HK-2 (cell line): ENCODE measurements at regions not wholly inside any gene's neighbourhood (a gene's known extent, or its start where the extent isn't known, plus 50 kb on each side); places are given as distances from the start of the nearest gene placed in this dataset.
"Not testable (repeated sequence)": the region's sequence is repeated elsewhere in the genome, so short reads cannot be mapped to it uniquely, and the experiment has no call there.

ENCODE experiments used
- DNase-seq: peaks from one replicate; pipeline ENCODE4 v3.0.0-alpha.2; 2018; ENCODE audit not compliant: unreplicated experiment

DNA sequence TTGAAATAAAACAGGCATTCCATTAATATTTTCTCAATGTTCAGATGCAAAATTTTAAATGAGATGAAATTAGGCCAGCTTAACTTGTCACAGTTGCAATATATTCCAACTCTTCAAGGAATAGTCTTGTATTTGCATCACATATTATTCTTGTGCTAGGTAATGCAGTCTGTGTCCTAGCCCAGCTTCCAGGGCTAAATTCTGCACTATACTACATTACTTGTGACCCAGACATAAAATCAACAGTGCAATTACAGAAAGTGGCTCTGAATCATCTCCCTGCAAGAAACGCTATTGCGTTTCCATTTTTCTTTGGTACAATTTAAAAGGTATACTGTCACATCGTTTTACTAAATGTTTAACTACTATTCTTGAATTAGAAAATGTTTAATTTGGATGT is 399.2 kb downstream of the TENT5A start:
- DNase-seq = no peak

DNA sequence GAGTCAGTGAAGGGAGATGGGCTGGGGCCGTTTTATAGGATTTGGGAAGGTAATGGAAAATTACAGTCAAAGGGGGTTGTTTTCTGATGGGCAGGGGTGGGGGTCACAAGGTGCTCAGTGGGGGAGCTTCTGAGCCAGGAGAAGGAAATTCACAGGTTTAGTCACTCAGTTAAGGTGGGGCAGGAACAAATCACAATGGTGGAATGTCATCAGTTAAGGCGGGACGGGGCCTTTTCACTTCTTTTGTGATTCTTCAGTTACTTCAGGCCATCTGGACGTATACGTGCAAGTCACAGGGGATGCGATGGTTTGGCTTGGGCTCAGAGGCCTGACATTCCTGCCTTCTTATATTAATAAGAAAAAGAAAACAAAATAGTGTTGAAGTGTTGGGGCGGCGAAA is 408.5 kb downstream of the TENT5A start:
- not testable (repeated sequence) for DNase-seq

DNA sequence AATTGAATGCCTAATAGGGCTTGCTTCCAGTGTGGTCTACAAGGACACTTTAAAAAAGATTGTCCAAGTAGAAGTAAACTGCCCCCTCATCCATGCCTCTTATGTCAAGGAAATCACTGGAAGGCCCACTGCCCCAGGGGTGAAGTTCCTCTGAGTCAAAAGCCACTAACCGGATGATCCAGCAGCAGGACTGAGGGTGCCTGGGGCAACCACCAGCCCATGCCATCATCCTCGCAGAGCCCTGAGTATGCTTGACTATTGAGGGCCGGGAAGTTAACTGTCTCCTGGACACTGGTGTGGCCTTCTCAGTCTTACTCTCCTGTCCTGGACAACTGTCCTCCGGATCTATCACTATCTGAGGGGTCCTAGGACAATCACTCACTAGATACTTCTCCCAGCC is 411.5 kb downstream of the TENT5A start:
- DNase-seq = no peak

DNA sequence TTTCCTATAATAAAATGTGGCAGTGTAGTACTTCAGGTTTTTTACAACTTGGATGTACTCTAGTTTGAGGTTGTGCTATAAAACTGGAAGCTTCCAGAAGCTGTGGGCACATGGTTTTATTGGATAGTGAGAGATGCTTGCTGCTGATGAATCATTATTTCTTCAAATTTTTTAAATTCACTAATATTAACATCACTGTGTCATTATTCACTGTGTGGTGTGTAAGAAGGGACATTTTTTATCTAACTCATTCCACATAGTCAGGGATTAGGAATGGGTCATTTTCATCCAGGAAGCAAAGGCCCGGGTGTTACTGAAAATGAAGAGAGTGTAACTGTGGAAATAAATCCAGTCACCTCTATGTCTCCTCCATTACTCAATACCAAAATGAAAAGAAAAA is 421.0 kb downstream of the TENT5A start:
- DNase-seq = no peak

DNA sequence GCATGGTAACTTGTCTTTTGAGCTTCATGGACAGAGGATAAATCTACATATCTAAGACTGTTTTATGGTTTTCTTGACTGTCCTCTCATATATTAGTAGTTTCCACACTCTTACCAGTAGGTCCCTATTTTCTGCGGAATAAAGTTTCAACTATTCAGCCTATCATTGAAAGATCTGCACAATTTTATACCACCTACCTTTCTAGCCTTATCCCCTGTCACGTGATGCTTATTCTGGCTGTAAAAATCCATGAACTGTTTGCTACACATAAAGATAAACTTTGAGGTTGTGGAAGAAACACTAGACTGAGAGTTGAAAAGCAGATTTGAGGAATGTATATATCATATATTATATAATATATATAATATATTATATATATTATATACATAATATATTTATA is 423.8 kb downstream of the TENT5A start:
- no peak for DNase-seq

DNA sequence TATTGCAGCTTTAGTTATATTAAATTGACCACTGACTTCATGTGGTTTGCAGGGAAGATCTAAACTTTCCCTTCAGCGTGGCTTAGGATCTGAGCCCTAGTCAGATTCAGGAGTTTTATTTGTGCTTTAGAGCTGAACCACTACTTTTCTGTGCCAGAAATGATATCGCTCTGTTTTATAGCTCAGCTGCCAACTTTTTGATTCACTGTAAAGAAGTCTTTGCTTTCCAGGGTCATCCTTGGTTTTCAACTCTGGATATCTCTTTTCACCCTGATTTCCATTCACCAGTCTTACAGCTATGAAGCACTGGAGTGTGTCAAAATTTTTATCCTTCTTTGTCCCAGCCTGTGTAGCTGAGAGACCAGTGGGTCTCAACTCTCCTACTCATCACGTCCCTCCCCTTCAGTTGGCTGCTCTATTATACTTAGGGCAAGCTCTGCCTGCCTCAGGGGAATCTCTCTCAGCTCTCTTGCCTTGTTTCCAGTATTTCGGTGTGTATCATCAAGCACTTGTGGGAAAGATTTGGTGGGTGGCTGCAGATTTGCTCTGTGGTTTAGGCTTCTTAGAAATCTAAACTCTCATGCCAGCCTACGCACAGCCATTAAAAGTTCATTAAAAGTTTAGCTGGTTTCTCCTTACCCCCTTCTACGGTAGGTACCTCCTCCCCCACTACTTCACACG is 425.5 kb downstream of the TENT5A start:
- DNase-seq = no peak

DNA sequence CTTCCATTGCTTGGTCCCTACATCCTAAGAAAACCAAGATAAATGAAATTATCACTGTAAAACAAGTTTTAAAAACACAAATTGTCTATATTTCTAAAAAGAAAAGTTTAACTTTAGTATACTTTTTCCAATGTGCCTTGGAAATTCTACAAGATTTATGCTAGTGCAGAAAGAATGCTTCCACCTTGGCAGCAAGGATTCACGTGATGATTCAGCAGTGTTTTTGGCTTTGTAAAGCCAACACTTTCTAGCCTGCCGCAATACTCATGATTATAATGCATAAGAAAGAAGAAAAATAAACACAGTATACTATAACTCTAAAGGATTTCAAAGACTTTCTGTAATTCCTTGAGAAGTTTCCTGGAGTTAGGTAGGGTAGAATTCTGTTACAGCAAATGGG is 442.7 kb downstream of the TENT5A start:
- DNase-seq = no peak

DNA sequence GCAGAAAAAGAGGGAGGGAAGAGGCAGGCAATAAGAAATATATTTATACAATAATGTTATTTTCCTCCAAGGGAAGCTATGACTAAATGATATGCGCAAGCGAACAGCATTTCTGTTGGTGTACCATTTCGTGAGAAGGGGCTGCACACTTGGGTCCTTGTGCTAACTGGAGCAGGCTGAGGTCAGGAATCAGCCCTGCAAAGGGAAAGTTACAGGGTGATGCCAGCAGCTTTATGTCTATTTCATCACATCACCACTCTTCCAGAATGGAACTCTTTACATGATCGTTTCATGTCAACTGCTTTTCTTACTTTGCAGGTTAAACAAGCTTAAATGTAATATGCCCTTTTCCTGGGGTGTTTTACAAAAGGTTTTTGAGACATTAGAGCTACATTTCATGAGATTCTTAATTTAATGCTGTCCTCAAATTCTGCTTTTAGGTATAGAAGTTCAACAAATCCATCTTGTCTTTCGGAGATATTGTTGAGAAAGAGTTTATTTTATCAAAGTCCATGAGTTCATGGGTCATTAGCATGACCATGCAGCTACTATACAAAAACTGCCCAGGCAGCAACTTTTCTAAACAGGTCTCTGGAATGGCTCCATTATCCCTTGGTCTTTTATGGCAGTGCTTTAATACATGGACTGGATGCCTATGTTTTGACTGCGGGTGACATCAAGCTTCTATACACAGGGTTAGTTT is 443.8 kb downstream of the TENT5A start:
- DNase-seq = no peak

DNA sequence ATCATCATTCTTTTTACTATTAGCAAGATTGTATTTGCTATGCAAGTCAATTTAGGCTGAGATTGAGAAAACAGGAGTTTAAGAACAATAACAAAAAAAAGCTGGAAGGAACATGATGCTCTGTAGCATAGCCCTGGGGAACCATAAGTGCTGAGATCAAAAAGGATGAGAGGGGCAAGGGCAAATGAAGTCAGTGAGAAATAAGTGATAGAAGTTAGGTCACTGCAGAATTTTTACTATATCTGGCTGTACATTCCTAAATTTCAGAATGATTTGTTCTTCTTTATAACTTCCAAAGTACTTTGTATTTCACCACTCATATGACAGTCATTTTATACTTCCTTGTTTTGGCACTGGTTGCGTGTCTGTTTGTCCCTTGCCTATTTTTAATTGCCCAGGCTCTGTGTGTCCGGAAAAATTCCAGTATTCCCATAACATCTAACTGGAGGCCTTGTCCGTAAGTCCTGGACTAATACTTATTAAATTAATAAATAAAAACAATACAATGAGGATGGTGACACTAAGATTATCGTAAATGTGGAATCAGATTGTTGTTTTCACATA is 444.7 kb downstream of the TENT5A start:
- DNase-seq = no peak

DNA sequence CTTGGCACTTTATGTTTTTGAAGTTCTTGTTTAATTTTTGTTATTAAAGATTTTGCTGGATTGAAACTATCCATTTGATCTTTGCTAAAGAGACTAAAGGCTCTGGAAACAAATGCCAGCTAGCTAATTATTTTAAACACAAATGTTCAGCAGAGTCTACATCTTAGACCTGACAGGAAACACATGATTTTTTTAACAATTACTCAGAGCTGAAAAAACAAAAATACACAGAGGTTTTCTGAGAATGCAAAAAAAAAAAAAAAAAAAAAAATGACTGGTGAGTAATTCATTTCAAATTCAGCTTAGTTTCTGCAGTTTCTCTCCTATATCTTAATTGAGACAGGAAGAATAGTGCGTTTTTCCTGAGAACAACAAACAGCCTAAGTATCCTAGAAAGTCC is 448.0 kb downstream of the TENT5A start:
- no peak for DNase-seq

DNA sequence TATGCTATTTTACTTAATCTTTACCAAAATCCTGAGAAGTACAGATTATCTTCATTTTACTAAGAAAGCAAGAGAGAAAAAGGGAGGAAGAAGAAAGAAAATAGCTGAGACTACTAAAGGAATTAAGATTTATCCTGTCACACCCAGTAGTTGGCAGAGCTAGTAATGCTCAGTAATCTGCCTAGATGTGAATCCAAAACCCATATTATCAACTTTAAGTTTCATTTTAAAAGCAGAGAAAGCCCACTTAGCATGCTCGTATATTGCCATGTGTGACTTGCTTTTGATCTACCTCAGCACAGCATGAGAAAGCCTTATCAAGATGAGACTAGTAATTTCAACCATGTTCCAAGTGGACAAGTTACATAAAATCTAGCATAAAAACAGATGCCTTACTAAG is 451.5 kb downstream of the TENT5A start:
- no peak for DNase-seq

DNA sequence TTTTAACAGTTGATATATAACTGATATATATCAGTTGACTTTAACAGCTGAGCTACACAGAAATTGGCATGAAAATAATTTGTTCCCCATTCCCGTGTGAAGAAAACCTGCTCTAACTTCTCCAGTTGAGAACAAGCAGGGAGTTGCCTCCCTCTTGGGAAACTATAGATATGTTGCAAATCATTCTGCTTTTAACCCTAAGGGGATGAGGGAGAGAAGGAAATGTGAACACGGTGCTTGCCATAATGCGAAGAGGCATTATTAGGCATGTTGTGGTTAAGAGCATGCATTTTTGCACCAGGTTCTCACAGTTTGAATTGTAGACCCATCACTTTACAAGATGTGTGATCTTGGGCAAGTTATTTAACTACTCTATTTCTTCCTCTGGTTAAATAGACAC is 453.7 kb downstream of the TENT5A start:
- no peak for DNase-seq

DNA sequence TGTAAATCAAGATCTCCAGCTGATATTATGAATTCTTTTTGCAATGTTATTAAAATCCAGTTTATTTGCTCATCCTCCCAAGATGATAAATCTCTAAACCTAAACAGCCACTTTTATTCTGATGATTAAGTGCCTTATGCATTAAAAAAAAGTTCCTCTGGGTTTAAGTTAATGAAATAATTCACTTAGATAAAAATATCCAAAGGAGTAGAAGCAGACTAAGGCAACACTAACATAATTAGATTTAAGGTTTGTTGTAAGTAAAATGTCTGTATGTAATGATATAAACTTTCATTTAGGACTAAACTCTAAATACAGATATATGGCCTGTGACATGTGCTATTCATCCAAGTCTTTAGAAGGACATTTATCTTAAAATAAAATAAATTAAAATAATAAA is 457.2 kb downstream of the TENT5A start:
- no peak for DNase-seq

DNA sequence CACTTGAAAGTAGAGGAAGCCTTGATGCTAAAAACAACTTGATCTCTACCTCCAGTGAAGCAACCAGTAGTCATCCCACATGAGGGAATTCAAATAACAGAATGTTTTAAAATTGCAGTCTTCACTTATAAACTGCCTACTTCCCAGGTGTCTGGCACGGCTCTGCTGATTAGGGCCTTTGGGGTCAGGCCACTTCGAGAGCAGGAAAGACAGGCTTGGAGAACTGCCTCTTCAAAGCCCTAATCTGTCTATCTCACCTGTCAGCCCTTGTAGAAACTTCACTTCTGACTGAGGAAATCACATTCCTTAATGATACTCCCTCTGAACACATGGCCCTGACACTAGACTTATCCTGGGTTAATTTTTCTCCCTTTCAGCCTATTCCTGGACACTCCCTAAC is 458.6 kb downstream of the TENT5A start:
- DNase-seq = no peak

DNA sequence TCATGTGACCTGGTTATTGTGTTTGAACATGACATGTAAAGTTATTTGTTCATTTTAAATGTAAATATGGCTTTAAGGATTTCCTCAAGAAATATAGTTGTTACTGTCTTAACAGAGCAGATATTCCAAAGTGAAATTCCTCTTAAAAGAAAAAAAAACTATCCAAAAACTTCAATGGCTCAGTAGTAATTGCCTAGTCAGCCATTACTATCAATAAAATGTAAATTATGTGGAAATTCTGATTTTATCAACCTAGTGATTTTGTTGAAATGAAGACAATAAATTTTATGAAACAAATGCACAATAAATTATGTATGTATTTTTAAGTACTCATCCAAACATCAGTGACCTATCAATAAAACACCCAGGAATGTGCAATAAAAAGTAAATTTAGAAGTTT is 463.3 kb downstream of the TENT5A start:
- no peak for DNase-seq

DNA sequence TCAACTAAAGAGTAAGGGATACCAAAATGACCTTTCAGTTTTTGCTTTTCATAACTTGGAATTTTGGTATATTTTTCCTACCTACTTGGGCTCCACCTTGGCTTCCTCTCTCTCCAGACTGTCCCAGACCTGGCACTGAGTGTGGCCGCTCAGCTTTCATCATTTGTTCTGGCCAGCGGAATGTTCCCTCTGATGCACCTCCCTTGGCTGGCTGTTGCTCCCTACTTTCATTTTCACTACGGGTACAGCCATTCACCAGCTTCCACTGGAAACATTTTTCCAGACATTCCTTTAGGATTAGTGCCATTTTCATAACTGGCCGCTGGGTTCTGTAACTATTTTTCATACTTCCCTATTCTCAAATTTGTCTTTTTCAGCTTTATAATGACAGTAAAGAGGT is 487.4 kb downstream of the TENT5A start:
- no peak for DNase-seq

DNA sequence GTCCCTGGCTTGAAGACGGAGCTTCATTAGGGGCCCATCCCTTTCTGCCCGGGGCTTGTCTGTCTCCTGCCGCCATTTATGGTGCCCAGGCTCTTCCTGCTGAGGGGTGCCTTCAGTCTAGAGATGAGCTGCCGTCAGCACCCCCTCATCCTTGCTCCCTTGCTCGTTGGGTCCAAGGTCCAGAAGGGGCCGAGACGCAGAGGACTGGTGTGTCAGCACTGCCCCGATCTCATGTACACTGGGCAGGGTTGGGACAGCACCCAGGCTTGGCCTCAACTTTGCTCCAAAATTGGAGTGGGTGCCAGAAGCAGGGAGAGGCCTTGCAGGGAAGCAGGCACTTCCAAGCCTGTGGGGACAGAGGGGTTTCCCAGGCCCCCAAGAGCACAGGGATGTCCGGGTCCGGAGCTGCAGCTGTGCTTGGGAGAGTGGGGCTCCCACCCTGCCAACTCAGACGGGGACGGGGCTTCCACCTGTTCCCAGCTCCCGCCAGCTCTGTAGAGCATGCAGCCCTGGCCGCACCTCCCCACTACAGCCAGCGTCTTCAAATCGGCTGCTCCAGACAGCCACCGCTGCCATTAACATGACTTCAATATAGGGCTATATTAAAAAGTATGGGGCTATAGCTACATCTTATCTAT is 488.8 kb downstream of the TENT5A start:
- no peak for DNase-seq

DNA sequence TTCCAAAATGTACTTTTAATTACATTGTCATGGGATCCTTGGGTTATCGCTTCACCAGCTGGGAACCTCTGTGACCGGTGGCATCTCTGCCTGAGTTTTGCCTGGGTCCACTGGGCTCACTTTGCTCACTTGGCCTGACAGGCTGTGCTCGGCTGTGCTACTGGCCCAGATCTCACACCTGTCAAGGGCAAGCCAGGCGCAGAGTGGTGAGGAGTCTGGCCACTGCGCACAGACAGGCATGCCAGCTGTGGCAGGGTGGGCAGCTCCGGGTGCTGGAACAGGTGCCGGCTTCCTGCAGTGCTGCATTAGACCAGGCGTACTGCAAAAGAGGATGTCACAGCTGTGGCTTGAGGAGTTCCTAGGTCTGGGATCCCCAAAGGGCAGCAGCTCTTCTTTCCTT is 489.8 kb downstream of the TENT5A start:
- no peak for DNase-seq

DNA sequence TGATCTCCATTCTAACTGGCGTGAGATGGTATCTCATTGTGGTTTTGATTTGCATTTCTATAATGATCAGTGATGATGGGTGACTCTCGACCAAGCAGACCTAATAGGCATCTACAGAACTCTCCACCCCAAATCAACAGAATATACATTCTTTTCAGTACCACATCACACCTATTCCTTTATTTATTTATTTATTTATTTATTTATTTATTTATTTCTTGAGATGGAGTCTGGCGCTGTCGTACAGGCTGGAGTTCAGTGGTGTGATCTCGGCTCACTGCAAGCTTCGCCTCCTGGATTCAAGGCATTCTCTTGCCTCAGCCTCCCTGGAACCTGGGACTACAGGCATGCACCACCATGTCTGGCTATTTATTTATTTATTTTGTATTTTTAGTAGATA is 496.3 kb downstream of the TENT5A start:
- DNase-seq = not testable (repeated sequence)

DNA sequence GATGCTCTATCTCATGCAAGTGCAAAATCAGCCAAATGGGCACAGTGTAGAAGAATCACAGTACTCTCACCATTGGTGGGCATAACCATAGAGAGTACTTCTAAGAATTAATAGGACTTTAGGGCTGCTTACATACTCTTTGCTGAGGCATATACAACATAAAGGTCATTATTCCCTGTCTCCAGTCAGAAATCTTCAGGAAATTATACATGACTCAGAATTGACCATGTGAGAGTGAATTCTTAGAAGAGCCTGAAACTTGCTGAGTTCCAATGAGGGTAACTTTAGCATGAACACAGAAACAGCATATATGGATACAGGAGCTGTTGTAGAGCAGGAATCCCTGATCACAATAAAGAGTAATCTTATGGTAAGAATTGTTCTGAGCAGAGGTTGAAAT is 498.7 kb downstream of the TENT5A start:
- DNase-seq = no peak

DNA sequence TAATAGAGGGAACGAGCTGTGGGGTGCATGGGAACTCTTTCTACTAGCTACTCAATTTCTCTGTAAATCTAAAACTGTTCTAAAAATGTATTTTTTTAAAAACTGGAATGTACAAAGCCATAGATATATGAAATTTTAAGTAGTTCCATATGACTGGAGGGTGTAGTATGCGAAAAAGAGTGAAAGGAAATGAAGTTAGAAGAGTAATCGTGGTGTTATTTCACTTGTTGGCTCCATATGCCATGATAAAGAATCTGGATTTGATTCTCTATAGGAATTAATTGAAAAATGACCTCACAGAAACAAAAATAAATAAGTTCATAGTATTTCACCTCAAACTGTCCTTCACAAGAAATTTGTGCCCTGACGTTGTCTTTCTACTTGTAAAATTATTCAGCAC is 500.2 kb downstream of the TENT5A start:
- DNase-seq = no peak

DNA sequence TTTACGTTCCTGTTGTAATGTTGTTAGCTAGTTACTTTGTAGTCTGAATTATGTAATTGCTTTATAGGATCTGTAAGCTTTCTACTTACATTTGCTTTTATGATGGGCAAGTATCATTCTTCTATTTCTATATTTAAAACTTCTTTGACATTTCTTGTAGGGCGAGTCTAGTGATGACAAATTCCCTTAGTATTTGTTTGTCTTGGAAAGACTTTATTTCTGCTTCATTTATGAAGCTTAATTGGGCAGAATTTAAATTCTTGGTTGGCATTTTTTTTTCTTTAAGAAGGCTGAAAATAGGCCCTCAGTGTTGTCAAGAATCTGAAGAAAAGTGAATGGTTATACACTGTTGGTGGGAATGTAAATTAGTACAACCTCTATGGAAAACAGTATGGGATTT is 506.3 kb downstream of the TENT5A start:
- no peak for DNase-seq

DNA sequence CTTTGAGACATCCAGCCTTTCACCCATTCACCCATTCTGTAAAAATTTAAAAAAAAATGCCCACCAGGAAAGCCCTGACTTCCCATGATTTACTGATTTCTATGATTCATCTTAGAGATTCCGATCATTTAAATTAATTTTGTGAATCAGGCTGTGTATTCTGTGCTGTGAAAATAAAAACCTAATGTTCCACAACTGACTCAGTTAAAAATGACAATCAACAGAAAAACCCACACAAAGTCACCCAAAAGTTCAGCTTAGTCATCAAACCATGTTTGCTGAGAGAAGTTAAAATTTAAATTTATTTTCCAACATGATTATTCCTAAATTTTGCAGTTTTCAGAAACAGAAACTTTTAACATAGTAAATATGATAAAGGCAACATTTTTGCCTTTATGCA is 509.9 kb downstream of the TENT5A start:
- no peak for DNase-seq
